ENCODE measurements at regions not wholly inside any gene's neighbourhood (a gene's known extent, or its start where the extent isn't known, plus 50 kb on each side); places are given as distances from the start of the nearest gene placed in this dataset.

DNA sequence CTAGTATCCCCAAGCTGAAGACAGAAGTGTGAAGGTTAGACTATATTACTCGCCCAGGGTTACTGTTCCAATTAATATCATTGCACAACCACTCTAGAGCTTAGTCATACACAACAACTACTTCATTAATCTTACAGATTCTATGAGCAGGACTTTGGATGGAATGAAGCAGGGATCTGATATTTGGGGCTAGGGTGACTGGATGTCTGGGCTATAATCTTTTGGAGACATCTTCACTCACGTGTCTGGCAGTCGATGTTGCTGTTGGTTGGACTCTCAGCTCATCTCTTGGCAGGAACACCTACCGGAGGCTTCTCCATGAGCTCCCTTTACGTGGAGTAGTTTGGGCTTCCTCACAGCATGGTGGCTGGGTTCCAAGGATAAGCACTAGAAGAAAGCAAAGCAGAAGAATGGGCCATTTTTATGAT, 519.2 kb upstream of the B3GALT2 start:
- no peak overlapping the region for H3K9ac ChIP-seq (ENCODE audit: low read depth, low read length)

DNA sequence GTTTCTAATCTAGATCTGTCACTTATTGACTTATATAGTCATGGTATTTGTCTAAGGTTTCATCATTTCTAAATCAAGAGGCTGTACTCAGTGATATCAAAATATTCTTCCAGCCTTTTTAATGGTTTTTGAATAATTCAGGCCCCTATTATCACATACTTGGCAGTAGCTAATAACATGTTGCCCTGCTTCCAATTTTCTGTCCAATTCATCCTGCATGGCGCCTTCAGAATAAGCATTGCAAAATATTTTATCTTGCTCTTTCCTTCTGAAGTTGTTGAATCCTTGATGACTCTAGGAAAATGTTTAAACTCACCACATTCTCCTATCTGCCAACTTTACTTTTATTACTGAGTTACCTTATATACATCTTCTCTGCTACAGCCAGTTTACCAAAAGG, 517.2 kb upstream of the B3GALT2 start:
- H3K36me3 ChIP-seq (ENCODE audit: insufficient read depth, low read length) = no peaks in the 10 kb centered on the region
- no peak overlapping the region for H3K9ac ChIP-seq (ENCODE audit: low read depth, low read length)
- H3K4me1 ChIP-seq (ENCODE audit: insufficient read depth, low read length) = no peaks in the 10 kb centered on the region
- no peaks in the 10 kb centered on the region for H3K9me3 ChIP-seq (ENCODE audit: control insufficient read depth, insufficient read depth, low read length)

More for the DNA sequence above, 519.2 kb upstream of the B3GALT2 start:
- no peaks in the 10 kb centered on the region for H3K9me3 ChIP-seq (ENCODE audit: control insufficient read depth, insufficient read depth, low read length)
- H3K4me1 ChIP-seq (ENCODE audit: insufficient read depth, low read length) = no peaks in the 10 kb centered on the region
- no peaks in the 10 kb centered on the region for H3K36me3 ChIP-seq (ENCODE audit: insufficient read depth, low read length)

DNA sequence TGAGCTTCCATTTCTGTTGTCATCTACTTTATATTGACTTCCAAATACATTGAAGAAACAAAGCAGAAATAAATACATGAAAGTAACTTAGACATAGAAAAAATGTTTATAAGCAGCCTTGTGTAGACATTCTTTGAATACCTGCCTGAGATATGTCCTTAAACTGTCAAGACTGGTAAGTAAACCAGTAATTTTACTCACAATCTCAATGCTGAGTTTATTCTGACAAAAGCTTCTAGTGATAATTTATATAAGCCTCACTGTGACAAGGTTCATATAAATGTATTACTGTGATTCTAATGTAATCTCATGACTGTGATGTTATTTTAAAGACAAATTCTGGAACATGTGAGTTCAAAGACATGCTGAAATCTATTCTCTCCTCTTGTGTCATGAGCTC, 516.7 kb upstream of the B3GALT2 start:
- no peaks in the 10 kb centered on the region for H3K9me3 ChIP-seq (ENCODE audit: control insufficient read depth, insufficient read depth, low read length)
- no peaks in the 10 kb centered on the region for H3K36me3 ChIP-seq (ENCODE audit: insufficient read depth, low read length)
- no peak overlapping the region for H3K9ac ChIP-seq (ENCODE audit: low read depth, low read length)
- H3K4me1 ChIP-seq (ENCODE audit: insufficient read depth, low read length) = no peaks in the 10 kb centered on the region

DNA sequence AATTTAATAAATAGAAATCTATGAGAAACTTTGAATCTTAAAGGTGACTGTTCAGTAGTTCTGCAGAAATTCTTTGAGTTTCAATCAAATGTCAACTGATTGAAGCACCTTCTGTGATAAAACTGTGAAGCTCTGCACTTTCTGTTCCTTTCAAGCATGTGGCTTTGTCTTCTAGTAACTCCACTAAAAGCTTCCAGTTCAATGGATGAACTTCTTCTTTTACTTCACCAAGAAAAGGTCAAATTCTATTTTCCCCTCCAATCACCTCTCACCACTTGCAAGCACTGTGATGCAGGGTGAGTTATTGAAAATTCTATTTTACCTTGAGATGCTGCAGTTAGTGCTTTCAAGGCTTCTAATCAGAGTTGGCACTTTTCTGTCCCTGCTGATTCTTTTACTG, 515.3 kb upstream of the B3GALT2 start:
- H3K36me3 ChIP-seq (ENCODE audit: insufficient read depth, low read length) = no peaks in the 10 kb centered on the region
- H3K9ac ChIP-seq (ENCODE audit: low read depth, low read length) = no peak overlapping the region

DNA sequence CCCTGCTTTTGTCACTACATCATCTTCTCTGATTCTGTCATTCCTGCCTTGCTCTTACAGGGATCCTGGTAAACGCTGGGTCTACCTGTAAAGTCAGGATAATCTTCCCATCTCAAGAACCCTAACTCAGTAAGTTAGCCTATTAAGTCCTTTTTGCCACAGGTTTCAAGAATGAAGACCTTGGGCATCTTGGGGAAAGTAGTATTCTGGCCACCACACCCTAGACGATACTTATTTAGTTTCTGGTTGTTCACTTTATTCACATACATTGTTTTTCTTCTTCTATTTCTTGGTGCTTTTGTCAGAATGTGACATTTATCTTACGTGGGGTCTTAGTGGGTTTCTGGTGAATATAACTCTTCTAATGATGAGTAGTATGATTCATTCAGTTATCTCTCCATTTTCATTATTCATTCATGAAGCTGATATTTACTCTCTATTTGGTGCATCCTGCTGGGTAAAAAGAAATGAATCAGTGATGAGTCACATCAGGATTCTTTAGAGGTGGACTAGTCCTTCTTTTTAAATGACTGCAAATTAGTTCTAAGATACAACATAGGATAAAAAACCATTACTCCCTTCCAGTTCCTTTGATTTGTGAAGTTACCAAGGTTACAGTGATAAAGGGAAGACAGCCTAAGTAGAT, 514.4 kb upstream of the B3GALT2 start:
- Histone ChIP-seq H3K4me1 (ENCODE audit: insufficient read depth, low read length) (no peaks in the 10 kb centered on the region), H3K9me3 (ENCODE audit: control insufficient read depth, insufficient read depth, low read length) (no peaks in the 10 kb centered on the region), H3K9ac (ENCODE audit: low read depth, low read length) (no peak overlapping the region), H3K36me3 (ENCODE audit: insufficient read depth, low read length) (no peaks in the 10 kb centered on the region)

More for the DNA sequence above, 515.3 kb upstream of the B3GALT2 start:
- no peaks in the 10 kb centered on the region for H3K9me3 ChIP-seq (ENCODE audit: control insufficient read depth, insufficient read depth, low read length)
- no peaks in the 10 kb centered on the region for H3K4me1 ChIP-seq (ENCODE audit: insufficient read depth, low read length)

DNA sequence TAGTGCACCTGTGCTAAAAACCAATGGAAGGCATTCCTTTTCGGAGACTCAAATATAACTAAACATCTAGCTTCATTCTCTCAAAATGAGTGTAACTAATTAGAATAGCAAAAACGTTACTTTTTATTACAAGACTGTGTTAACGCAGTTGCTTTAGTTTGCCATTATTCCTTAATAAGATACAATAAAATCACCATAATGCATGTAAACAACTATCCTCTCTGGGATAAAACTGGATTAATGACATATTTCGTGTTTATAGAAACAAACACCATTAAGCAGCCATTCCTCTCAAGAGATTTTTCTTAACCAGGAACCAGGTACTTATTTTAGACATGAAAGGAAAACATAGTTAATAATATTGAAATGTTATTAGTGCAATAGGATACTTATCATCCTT, 512.8 kb upstream of the B3GALT2 start:
- H3K9me3 ChIP-seq (ENCODE audit: control insufficient read depth, insufficient read depth, low read length) = no peaks in the 10 kb centered on the region
- H3K9ac ChIP-seq (ENCODE audit: low read depth, low read length) = no peak overlapping the region
- no peaks in the 10 kb centered on the region for H3K36me3 ChIP-seq (ENCODE audit: insufficient read depth, low read length)
- no peaks in the 10 kb centered on the region for H3K4me1 ChIP-seq (ENCODE audit: insufficient read depth, low read length)

DNA sequence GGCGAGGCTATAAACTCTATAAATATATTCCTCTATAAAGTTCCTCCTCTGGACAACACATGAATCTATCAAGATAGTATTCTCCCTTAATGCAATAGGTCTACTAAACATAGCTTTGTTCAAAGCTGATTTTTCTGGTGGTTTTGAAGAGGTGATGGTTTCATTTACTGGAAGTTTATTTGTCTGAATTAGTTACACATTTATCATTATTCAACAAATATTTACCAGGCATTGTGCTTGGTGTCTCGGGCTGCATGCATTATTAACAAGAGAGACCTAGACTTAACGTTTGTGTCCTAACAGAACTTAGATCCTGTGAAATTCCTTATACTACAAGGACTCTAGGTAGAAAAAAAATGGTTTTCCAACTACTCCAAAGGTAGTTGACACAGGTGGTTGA, 511.4 kb upstream of the B3GALT2 start:
- no peaks in the 10 kb centered on the region for H3K9me3 ChIP-seq (ENCODE audit: control insufficient read depth, insufficient read depth, low read length)
- H3K36me3 ChIP-seq (ENCODE audit: insufficient read depth, low read length) = no peaks in the 10 kb centered on the region
- H3K4me1 ChIP-seq (ENCODE audit: insufficient read depth, low read length) = no peaks in the 10 kb centered on the region
- H3K9ac ChIP-seq (ENCODE audit: low read depth, low read length) = no peak overlapping the region

DNA sequence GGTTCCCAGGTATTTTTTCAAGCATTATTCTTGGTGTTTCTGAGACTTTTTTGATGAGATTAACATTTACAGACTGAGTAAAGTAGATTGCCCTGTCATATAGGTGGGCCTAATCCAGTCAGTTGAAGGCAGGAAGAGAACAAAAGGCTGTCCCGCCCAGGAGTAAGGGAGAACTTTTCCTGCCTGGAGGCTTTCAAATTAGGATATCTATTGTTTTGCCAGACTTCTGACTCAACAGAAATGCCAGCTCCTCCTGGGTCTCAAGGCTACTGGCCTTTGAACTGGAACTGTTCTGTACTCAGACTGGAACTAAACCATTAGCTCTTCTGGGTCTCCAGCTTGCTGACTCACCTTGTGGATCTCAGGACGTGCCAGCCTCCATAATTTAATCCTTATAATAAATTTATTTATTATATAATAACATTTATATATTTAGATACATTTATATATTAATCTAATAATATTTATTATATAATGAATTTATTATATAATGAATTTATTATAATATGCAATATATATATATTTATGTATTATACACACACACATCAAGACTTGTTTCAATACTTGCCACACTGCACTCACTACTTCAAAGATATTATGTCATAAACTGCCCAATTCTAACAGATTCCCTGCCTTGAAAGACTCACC, 510.8 kb upstream of the B3GALT2 start:
- Histone ChIP-seq H3K9me3 (ENCODE audit: control insufficient read depth, insufficient read depth, low read length) (no peaks in the 10 kb centered on the region), H3K4me1 (ENCODE audit: insufficient read depth, low read length) (no peaks in the 10 kb centered on the region), H3K36me3 (ENCODE audit: insufficient read depth, low read length) (no peaks in the 10 kb centered on the region), H3K9ac (ENCODE audit: low read depth, low read length) (no peak overlapping the region)

DNA sequence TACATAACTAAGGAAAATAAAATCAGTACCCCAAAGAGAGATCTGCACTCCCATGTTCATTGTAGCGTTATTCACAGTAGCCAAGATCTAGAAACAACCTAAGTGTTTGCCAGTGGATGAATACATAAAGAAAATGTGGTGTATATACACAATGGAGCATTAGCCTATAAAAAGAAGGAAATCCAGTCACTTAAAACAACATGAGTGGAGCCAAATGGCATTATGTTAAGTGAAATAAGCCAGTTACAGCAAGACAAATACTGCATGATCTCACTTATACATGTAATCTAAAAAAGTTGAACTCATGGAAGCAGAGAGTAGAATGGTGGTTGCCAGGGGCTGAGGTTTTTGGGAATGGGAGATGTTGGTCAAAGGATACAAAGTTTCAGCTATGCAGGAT, 508.3 kb upstream of the B3GALT2 start:
- no peaks in the 10 kb centered on the region for H3K9me3 ChIP-seq (ENCODE audit: control insufficient read depth, insufficient read depth, low read length)
- no peaks in the 10 kb centered on the region for H3K36me3 ChIP-seq (ENCODE audit: insufficient read depth, low read length)
- no peaks in the 10 kb centered on the region for H3K4me1 ChIP-seq (ENCODE audit: insufficient read depth, low read length)
- H3K9ac ChIP-seq (ENCODE audit: low read depth, low read length) = no peak overlapping the region

DNA sequence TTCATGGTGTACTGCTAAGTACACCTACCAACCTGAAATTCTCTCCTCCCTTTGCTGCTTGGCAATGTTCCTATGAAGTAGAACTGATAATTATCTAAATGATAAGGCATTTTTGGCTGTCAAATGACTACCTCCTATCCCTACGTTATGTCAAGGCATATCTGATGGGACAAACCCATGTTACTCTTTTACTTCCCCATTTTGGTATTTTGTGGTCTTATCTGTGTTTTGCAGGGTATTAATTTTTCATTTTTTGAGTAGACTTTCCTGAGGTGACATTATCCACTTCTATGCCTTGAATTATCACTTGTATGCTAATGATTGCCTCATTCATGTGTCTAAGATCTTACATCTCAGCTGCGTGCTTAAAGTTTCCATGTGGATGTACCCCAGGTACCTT, 499.6 kb upstream of the B3GALT2 start:
- Histone ChIP-seq H3K36me3 (ENCODE audit: insufficient read depth, low read length) (no peaks in the 10 kb centered on the region), H3K4me1 (ENCODE audit: insufficient read depth, low read length) (no peaks in the 10 kb centered on the region), H3K9ac (ENCODE audit: low read depth, low read length) (no peak overlapping the region), H3K9me3 (ENCODE audit: control insufficient read depth, insufficient read depth, low read length) (no peaks in the 10 kb centered on the region)

DNA sequence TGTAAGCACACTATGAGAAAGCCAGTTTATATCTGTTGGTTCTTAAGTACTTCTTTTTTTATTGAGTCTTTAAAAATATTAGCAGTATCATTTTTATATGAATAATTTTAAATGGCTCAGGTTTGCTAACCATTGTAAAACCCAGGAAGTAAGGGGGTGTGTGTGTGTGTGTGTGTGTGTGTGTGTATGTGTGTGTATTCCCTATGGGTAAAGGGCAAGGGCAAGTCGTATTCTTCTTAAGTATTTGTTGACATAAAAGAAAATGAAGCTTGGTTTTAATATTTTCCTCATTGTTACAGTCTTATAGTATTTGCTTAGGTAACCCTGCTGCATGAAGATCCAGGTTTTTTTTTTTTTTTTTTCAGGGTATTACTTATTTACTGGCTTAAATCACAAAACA, 495.0 kb upstream of the B3GALT2 start:
- H3K9ac ChIP-seq (ENCODE audit: low read depth, low read length) = no peak overlapping the region
- H3K4me1 ChIP-seq (ENCODE audit: insufficient read depth, low read length) = peaks cover 7% of the 10 kb centered on the region; the same call in 1 of the 2 replicates
- H3K9me3 ChIP-seq (ENCODE audit: control insufficient read depth, insufficient read depth, low read length) = no peaks in the 10 kb centered on the region
- no peaks in the 10 kb centered on the region for H3K36me3 ChIP-seq (ENCODE audit: insufficient read depth, low read length)

DNA sequence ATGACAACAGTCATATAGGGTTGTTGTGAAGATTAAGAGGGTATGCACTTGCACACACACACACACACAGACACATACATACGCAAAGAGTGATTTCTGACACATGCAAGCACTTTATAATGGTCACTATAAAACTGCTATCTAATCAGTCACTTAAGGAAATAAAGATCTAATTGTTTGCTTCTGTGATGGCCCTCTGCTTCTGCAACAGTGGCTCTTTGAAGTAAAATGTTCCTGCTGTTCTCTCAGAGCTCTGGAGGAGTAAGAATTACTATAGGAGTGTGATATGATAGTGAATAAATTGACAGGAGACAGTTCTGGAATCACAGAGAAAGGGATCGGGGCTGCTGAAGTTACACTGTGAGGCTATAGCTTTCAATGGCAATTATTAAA, 494.5 kb upstream of the B3GALT2 start:
- peaks cover 7% of the 10 kb centered on the region; the same call in 1 of the 2 replicates for H3K4me1 ChIP-seq (ENCODE audit: insufficient read depth, low read length)
- no peaks in the 10 kb centered on the region for H3K9me3 ChIP-seq (ENCODE audit: control insufficient read depth, insufficient read depth, low read length)
- no peak overlapping the region for H3K9ac ChIP-seq (ENCODE audit: low read depth, low read length)
- H3K36me3 ChIP-seq (ENCODE audit: insufficient read depth, low read length) = no peaks in the 10 kb centered on the region

DNA sequence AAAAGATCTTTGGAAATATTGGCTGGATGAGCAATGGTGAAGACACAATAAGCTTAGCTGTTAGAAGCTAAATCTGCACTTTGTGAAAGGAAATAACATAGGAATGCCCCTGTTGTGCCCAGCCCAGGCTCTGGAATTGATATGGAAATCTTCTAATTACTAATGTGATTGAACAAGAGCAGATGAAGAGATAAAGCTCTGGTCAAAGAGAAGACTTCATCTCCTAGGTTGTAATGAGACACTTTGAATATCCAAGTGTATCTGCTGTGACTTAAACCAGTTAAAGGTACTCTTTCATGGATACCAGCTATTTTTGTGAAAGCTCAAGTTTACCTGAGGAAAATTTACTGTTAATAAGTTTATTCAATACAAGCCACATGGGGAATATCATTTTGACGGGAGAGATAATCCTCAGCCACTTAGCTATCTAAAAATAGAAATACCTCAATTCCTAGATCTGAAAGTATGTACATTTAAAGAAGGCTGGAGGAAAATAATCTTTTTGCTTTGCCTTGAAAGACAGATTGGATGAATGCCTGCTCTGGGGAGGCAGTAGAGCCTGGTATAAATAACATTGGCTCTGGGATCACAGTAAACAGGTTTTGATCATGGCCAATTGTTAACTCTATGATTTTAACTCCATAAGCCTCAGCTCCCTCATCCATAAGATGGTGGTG, 494.0 kb upstream of the B3GALT2 start:
- no peak overlapping the region for H3K9ac ChIP-seq (ENCODE audit: low read depth, low read length)
- no peaks in the 10 kb centered on the region for H3K36me3 ChIP-seq (ENCODE audit: insufficient read depth, low read length)
- no peaks in the 10 kb centered on the region for H3K9me3 ChIP-seq (ENCODE audit: control insufficient read depth, insufficient read depth, low read length)
- H3K4me1 ChIP-seq (ENCODE audit: insufficient read depth, low read length) = peaks cover 7% of the 10 kb centered on the region; the same call in 1 of the 2 replicates

DNA sequence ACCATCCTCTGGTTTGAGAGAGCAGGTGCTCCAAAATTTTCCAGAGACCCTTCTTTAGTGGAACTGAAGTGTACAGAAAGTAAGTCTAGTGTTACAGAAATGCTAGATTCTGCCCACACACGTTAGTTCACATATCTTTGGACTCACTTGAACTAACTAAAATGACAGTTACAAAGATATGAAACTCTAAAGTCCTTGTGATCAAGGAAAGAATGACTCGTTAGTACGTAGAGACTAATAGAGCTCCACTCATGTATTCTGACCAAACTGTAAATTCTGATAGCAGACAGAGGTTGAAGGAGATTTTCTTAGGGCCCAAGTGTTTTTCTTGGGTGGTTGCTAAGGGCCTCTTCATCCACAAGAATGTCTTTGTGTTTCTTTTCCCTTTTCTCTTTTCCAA, 491.5 kb upstream of the B3GALT2 start:
- no peak overlapping the region for H3K9ac ChIP-seq (ENCODE audit: low read depth, low read length)
- H3K36me3 ChIP-seq (ENCODE audit: insufficient read depth, low read length) = no peaks in the 10 kb centered on the region
- H3K4me1 ChIP-seq (ENCODE audit: insufficient read depth, low read length) = peaks cover 7% of the 10 kb centered on the region; the same call in 1 of the 2 replicates
- H3K9me3 ChIP-seq (ENCODE audit: control insufficient read depth, insufficient read depth, low read length) = no peaks in the 10 kb centered on the region

DNA sequence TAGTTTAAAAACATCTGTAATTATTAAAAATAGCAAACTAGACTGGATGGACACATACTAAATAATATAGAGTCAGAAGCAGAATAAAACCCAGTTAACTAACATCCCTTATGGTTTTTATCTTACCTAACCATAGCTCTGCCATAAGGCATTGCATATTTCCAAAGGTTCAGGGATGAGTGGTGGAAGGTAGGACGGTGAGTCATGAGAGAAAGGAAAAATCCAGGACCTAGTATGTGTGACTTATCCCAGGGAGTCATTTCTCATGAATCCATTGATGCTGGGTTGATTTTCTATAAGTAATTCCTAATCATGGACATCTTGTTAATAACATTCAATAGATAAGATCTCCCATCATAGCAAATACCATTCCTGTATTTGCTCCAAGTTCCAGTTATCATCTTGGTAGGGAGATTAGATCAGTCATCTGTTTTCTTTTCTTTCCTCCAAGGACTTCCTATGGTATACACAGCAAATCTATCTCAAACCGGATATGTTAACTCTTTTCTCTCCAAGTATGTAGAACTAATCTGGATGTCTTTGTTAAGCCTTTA, 490.7 kb upstream of the B3GALT2 start:
- H3K36me3 ChIP-seq (ENCODE audit: insufficient read depth, low read length) = no peaks in the 10 kb centered on the region
- peaks cover 7% of the 10 kb centered on the region; the same call in 1 of the 2 replicates for H3K4me1 ChIP-seq (ENCODE audit: insufficient read depth, low read length)
- H3K9me3 ChIP-seq (ENCODE audit: control insufficient read depth, insufficient read depth, low read length) = no peaks in the 10 kb centered on the region
- H3K9ac ChIP-seq (ENCODE audit: low read depth, low read length) = no peak overlapping the region
